ENCODE measurements at regions not wholly inside any gene's neighbourhood (a gene's known extent, or its start where the extent isn't known, plus 50 kb on each side); places are given as distances from the start of the nearest gene placed in this dataset.

DNA sequence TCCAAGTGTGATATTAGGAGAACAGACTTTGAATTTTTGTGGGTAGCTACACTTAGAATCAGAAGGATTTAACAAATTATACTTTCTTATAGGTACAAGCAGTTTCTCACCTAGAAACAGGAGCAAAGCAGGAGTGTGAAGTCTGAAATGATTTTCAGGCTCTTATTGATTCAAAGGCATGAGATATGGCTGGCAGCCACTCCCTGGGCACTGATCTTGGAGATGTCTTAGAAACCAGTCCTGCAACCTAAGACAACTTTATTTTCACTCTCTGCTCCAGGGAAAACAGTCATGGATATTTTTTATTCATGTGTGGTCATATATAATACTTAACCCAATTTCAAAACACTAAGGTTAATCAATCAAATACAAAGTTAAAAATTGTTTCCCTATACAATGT, 254.9 kb upstream of the TMEM132C start:
- DNase-seq (ENCODE audit: low read depth), result no peak
- TF ChIP-seq, protein P1, sequence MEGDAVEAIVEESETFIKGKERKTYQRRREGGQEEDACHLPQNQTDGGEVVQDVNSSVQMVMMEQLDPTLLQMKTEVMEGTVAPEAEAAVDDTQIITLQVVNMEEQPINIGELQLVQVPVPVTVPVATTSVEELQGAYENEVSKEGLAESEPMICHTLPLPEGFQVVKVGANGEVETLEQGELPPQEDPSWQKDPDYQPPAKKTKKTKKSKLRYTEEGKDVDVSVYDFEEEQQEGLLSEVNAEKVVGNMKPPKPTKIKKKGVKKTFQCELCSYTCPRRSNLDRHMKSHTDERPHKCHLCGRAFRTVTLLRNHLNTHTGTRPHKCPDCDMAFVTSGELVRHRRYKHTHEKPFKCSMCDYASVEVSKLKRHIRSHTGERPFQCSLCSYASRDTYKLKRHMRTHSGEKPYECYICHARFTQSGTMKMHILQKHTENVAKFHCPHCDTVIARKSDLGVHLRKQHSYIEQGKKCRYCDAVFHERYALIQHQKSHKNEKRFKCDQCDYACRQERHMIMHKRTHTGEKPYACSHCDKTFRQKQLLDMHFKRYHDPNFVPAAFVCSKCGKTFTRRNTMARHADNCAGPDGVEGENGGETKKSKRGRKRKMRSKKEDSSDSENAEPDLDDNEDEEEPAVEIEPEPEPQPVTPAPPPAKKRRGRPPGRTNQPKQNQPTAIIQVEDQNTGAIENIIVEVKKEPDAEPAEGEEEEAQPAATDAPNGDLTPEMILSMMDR (conservative IDR thresholded peaks at IDR 0.05; ENCODE audit: low read length), result no peak
- H3K4me3 ChIP-seq (ENCODE audit: low read length), result no peak overlapping the region

DNA sequence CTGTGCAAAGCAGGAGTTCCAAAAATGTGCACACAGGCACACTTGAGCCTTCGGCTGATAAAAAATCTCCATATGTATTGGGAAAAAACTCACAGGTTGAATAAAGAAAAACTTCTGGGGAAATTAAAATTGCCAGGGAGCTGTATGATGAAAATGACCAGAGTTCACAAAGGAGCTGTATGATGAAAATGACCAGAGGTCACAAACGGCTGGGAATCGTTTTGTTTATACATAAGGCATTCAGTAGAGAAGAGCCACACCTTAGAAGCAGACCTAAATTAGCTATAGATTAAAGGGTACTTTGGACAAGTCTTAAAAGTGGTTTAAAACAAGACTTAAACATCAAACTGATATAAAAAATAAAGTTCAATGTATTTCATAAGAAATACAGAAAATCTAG, 251.7 kb upstream of the TMEM132C start:
- no peak for DNase-seq (ENCODE audit: low read depth)
- TF ChIP-seq, protein P1 (conservative IDR thresholded peaks at IDR 0.05; ENCODE audit: low read length), result no peak
- no peak overlapping the region for H3K4me3 ChIP-seq (ENCODE audit: low read length)

DNA sequence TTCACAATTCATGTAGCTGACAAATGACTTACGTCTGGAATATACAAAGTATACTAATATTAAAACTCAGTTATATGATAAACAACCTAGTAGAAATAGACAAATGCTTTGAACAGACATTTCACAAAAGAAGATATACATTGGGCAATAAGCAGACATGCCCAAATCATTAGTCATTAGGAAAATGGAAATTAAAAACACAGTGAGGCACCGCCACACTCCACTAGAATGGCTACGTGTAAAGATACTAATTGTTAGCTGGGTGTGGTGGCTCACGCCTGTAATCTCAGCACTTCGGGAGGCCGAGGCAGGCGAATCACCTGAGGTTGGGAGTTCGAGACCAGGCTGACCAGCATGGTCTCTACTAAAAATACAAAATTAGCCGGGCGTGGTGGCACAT, 248.9 kb upstream of the TMEM132C start:
- no peak overlapping the region for H3K4me3 ChIP-seq (ENCODE audit: low read length)
- DNase-seq (ENCODE audit: low read depth), result no peak
- TF ChIP-seq, protein P1 (conservative IDR thresholded peaks at IDR 0.05; ENCODE audit: low read length), result no peak

DNA sequence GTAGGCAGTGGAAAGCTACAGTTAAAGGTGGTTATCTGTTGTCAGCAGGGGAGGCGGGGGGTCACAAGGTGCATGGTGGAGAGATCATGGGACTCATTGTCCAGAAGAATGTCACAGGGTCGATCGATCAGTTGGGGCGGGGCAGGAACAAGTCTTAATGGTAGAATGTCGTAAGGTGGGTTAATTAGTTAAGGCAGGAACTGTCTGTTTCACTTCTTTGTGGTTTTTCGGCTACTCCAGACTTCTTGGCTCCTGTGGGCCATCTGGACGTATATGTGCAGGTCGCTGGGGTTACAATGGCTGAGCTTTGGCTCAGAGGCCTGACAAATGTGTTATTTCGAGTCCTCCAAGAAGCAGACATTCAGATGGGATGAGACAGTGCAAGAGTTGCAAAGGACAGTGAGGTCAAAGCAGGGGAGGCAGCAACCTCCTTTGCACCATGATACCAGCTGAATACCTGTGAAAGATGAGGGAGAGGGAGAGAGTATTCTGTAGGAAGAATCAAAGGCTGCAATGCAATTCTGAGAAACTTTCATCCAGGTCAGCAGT, 246.9 kb upstream of the TMEM132C start:
- TF ChIP-seq, protein P1 (conservative IDR thresholded peaks at IDR 0.05; ENCODE audit: low read length), result no peak
- H3K4me3 ChIP-seq (ENCODE audit: low read length), result no peak overlapping the region

DNA sequence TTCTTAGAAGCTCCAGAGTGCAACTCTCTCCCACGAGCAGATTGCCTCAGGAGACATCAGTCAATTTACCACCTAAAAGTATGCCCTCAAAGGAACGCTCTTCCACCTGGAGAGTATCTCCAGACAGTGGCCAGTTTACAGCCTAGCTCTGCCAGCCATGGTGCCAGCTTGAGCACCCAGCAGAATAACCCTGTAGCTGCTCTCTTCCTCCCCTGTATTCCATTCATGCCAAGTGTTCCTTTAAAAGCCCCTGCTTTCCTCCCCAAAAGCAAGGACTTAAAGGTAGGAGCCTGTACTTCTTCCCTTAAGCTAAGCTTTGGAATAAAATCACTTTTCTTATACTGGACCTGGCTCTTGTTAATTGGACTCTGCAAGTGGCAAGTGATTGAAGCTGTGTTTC, 245.4 kb upstream of the TMEM132C start:
- H3K4me3 ChIP-seq (ENCODE audit: low read length), result no peak overlapping the region
- no peak for DNase-seq (ENCODE audit: low read depth)
- TF ChIP-seq, protein P1 (conservative IDR thresholded peaks at IDR 0.05; ENCODE audit: low read length), result no peak

More for the DNA sequence above, 246.9 kb upstream of the TMEM132C start:
- no peak for DNase-seq (ENCODE audit: low read depth)

DNA sequence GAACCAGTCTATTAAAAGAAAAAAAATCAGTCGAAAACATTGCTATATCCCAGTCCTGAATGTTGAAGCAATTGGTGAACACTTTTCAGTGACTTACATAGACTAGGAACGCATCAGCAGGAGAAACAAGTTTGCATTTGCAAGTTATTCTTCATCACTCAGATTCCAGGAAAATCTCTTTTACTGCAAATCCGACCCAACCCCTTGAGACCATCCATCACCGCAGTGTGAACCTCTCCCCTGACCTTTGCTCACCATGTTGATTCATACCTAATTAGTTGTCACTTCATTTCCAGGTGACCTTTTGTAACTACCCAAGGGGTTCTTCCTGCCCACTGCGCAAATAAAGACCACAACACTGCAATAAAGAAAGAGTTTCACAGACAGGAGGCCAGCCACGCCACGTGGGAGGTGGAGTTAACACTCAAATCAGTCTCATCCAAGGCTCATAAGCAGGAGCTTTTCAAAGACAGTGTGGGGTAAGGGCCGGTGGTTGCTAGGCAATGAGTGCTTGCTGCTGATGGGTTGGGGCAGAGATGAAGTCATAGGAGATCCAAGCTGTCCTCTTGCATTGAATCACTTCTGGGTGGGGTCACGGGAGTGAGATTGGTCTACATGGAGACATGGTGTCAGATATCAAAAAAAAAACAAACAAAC, 241.3 kb upstream of the TMEM132C start:
- no peak for DNase-seq (ENCODE audit: low read depth)
- H3K4me3 ChIP-seq (ENCODE audit: low read length), result no peak overlapping the region
- TF ChIP-seq, protein P1 (conservative IDR thresholded peaks at IDR 0.05; ENCODE audit: low read length), result no peak

All from AG10803 (cell line).